ENCODE measurements at regions not wholly inside any gene's neighbourhood (a gene's known extent, or its start where the extent isn't known, plus 50 kb on each side); places are given as distances from the start of the nearest gene placed in this dataset.
A peak's percentile ranks its signal among the peaks of the same experiment; 100 is the strongest.

DNA sequence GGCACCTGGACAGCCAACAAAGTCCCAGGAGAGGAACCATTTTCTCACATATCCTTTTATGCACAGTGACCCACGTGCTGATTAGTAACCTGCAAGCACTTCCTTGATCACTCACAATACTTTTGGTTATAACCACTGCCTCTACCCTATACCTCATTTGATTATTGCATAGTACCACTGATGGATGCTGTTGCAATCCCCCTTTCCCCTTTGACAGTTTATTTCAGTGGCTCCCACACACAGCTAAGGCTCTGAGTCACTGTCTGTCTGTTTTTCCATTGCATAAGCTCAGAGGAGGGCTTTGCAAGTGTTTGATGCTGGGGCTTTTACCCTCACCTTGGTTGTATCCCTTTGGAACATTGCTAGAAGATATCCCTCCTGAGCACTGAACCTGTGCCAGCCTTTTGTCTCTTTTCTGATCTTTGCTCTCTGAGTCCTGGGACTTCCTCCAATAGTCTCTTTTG, 101.7 kb upstream of the RBBP8 start:
- no peak for DNase-seq
- no peaks in the 10 kb centered on the region for H3K27me3 ChIP-seq (replicated peaks; ENCODE audit: insufficient read depth, low read length)
- H3K4me3 ChIP-seq (ENCODE audit: low read length), result no peak overlapping the region
- no peaks in the 10 kb centered on the region for H3K79me2 ChIP-seq (ENCODE audit: low read length)
- no peaks in the 10 kb centered on the region for H3F3A ChIP-seq (ENCODE audit: insufficient read depth, low read length)
- no peak overlapping the region for H3K4me2 ChIP-seq (ENCODE audit: low read depth, low read length)
- no peak for TF ChIP-seq EZH2phosphoT487 (IDR thresholded peaks at IDR 0.05; ENCODE audit: low read length)
- TF ChIP-seq EZH2 (optimal IDR thresholded peaks at IDR 0.05; ENCODE audit: low read depth, low read length), result no peak
- TF ChIP-seq, protein P1, sequence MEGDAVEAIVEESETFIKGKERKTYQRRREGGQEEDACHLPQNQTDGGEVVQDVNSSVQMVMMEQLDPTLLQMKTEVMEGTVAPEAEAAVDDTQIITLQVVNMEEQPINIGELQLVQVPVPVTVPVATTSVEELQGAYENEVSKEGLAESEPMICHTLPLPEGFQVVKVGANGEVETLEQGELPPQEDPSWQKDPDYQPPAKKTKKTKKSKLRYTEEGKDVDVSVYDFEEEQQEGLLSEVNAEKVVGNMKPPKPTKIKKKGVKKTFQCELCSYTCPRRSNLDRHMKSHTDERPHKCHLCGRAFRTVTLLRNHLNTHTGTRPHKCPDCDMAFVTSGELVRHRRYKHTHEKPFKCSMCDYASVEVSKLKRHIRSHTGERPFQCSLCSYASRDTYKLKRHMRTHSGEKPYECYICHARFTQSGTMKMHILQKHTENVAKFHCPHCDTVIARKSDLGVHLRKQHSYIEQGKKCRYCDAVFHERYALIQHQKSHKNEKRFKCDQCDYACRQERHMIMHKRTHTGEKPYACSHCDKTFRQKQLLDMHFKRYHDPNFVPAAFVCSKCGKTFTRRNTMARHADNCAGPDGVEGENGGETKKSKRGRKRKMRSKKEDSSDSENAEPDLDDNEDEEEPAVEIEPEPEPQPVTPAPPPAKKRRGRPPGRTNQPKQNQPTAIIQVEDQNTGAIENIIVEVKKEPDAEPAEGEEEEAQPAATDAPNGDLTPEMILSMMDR (IDR thresholded peaks at IDR 0.05; ENCODE audit: low read length), result no peak
- H3K4me1 ChIP-seq (ENCODE audit: low read length), result no peaks in the 10 kb centered on the region
- H3K9ac ChIP-seq (ENCODE audit: low read length), result no peak overlapping the region
- no peaks in the 10 kb centered on the region for H3K36me3 ChIP-seq (replicated peaks; ENCODE audit: insufficient read depth, low read length)
- no peaks in the 10 kb centered on the region for H3K9me3 ChIP-seq (replicated peaks; ENCODE audit: insufficient read depth, low read length)
- H4K20me1 ChIP-seq (ENCODE audit: insufficient read depth, low read length), result no peaks in the 10 kb centered on the region
- H3K9me2 ChIP-seq (replicated peaks; ENCODE audit: insufficient read depth, low read length), result no peaks in the 10 kb centered on the region
- H2AFZ ChIP-seq (ENCODE audit: low read length), result no peak overlapping the region
- H3K27ac ChIP-seq (ENCODE audit: low read length), result no peak overlapping the region

GRCh38 chr18:22836932-22837331, 96.2 kb upstream of the RBBP8 start:
- Histone ChIP-seq H3K9me3 (replicated peaks; ENCODE audit: insufficient read depth, low read length) (no peaks in the 10 kb centered on the region), H3K9me2 (replicated peaks; ENCODE audit: insufficient read depth, low read length) (no peaks in the 10 kb centered on the region), H3K27me3 (replicated peaks; ENCODE audit: insufficient read depth, low read length) (no peaks in the 10 kb centered on the region), H3F3A (ENCODE audit: insufficient read depth, low read length) (peaks cover 15% of the 10 kb centered on the region), H4K20me1 (ENCODE audit: insufficient read depth, low read length) (no peaks in the 10 kb centered on the region), H3K9ac (ENCODE audit: low read length) (no peak overlapping the region), H3K4me2 (ENCODE audit: low read depth, low read length) (no peak overlapping the region), H3K36me3 (replicated peaks; ENCODE audit: insufficient read depth, low read length) (no peaks in the 10 kb centered on the region), H3K79me2 (ENCODE audit: low read length) (no peaks in the 10 kb centered on the region), H2AFZ (ENCODE audit: low read length) (no peak overlapping the region), H3K27ac (ENCODE audit: low read length) (no peak overlapping the region), H3K4me3 (ENCODE audit: low read length) (no peak overlapping the region), H3K4me1 (ENCODE audit: low read length) (peaks cover 17% of the 10 kb centered on the region)
- DNase-seq, result no peak
- no peak for TF ChIP-seq EZH2phosphoT487 (IDR thresholded peaks at IDR 0.05; ENCODE audit: low read length)

- Histone ChIP-seq H2AFZ (ENCODE audit: low read length) (no peak overlapping the region), H3F3A (ENCODE audit: insufficient read depth, low read length) (peaks cover 15% of the 10 kb centered on the region), H3K27ac (ENCODE audit: low read length) (no peak overlapping the region), H3K9me2 (replicated peaks; ENCODE audit: insufficient read depth, low read length) (no peaks in the 10 kb centered on the region), H3K79me2 (ENCODE audit: low read length) (no peaks in the 10 kb centered on the region), H4K20me1 (ENCODE audit: insufficient read depth, low read length) (no peaks in the 10 kb centered on the region), H3K9ac (ENCODE audit: low read length) (no peak overlapping the region), H3K4me1 (ENCODE audit: low read length) (peaks cover 17% of the 10 kb centered on the region), H3K4me2 (ENCODE audit: low read depth, low read length) (peak overlapping the region; percentile 53; the same call in 1 of the 2 replicates), H3K27me3 (replicated peaks; ENCODE audit: insufficient read depth, low read length) (no peaks in the 10 kb centered on the region), H3K4me3 (ENCODE audit: low read length) (no peak overlapping the region), H3K36me3 (replicated peaks; ENCODE audit: insufficient read depth, low read length) (no peaks in the 10 kb centered on the region), H3K9me3 (replicated peaks; ENCODE audit: insufficient read depth, low read length) (no peaks in the 10 kb centered on the region)
- TF ChIP-seq EZH2phosphoT487 (IDR thresholded peaks at IDR 0.05; ENCODE audit: low read length) (no peak), EZH2 (optimal IDR thresholded peaks at IDR 0.05; ENCODE audit: low read depth, low read length) (no peak)
- TF ChIP-seq, protein P1 (IDR thresholded peaks at IDR 0.05; ENCODE audit: low read length), result no peak
- DNase-seq, result no peak
Measured at GRCh38 chr18:22838221-22838620, 94.9 kb upstream of the RBBP8 start.

DNA sequence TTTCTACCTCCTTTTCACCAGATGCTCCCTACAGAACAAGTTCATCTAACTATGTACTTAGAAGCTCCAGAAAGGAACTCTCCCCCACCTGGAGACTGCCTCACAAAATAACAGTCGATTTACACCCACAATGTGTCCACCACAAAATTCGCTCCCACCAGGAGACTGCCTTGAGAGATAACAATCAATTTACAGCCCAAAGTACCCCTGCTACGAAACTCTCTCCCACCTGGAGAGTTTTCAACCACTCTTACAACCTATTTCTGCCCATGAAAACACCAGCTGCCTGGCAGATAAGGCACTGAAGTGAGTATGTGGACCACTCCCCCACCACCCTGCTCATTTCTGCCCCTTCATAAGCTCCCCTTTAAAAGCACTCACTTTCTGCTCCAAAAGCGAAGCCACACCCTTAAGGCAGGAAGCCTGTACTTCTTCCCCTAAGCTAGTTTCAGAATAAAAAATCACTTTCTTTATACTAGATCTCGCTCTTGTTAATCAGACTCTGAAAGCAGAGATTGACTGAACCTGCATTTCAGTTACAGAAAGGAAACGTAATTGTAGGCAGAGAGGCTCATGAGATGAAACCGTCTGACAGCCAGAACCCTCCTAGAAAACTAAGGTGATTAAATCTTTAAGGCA, 94.4 kb upstream of the RBBP8 start:
- Histone ChIP-seq H3K36me3 (replicated peaks; ENCODE audit: insufficient read depth, low read length) (no peaks in the 10 kb centered on the region), H3K9me3 (replicated peaks; ENCODE audit: insufficient read depth, low read length) (no peaks in the 10 kb centered on the region), H3K4me1 (ENCODE audit: low read length) (peaks cover 17% of the 10 kb centered on the region), H3K4me2 (ENCODE audit: low read depth, low read length) (peak overlapping the region; percentile 53), H3K4me3 (ENCODE audit: low read length) (peak overlapping the region; percentile 45), H3F3A (ENCODE audit: insufficient read depth, low read length) (peaks cover 15% of the 10 kb centered on the region), H3K9me2 (replicated peaks; ENCODE audit: insufficient read depth, low read length) (no peaks in the 10 kb centered on the region), H3K27me3 (replicated peaks; ENCODE audit: insufficient read depth, low read length) (no peaks in the 10 kb centered on the region), H3K9ac (ENCODE audit: low read length) (no peak overlapping the region), H4K20me1 (ENCODE audit: insufficient read depth, low read length) (no peaks in the 10 kb centered on the region), H3K79me2 (ENCODE audit: low read length) (no peaks in the 10 kb centered on the region), H3K27ac (ENCODE audit: low read length) (no peak overlapping the region; the same call in 1 of the 2 replicates), H2AFZ (ENCODE audit: low read length) (peak overlapping the region; percentile 51)
- peak; percentile 67 for DNase-seq
- TF ChIP-seq EZH2phosphoT487 (IDR thresholded peaks at IDR 0.05; ENCODE audit: low read length) (no peak), EZH2 (optimal IDR thresholded peaks at IDR 0.05; ENCODE audit: low read depth, low read length) (no peak)
- TF ChIP-seq, protein P1 (IDR thresholded peaks at IDR 0.05; ENCODE audit: low read length), result no peak

All from MM.1S (cell line).